HG03060 (cell line): ENCODE measurements at regions not wholly inside any gene's neighbourhood (a gene's known extent, or its start where the extent isn't known, plus 50 kb on each side); places are given as distances from the start of the nearest gene placed in this dataset.

Experiments used
- ATAC-seq: cut with Tn5 transposase; IDR thresholded peaks from one replicate; pipeline ENCODE4 v1.9.1; 2021; ENCODE audit warnings: low read depth, moderate number of reproducible peaks; ENCODE audit not compliant: unreplicated experiment

- no peak for ATAC-seq
Measured at GRCh38 chr1:59156051-59156450, 140.8 kb upstream of the FGGY start.

GRCh38 chr1:59156526-59157199, 140.2 kb upstream of the FGGY start:
- ATAC-seq, result no peak

GRCh38 chr1:59158321-59158720, 138.6 kb upstream of the FGGY start:
- ATAC-seq, result no peak

GRCh38 chr1:59159557-59160203, 137.2 kb upstream of the FGGY start:
- no peak for ATAC-seq

- no peak for ATAC-seq
Measured at GRCh38 chr1:59161136-59161535, 135.8 kb upstream of the FGGY start.

GRCh38 chr1:59162665-59163064, 134.2 kb upstream of the FGGY start:
- ATAC-seq, result no peak

- no peak for ATAC-seq
Measured at GRCh38 chr1:59163268-59164092, 133.4 kb upstream of the FGGY start.

GRCh38 chr1:59164371-59164770, 132.5 kb upstream of the FGGY start:
- no peak for ATAC-seq

GRCh38 chr1:59165353-59165752, 131.5 kb upstream of the FGGY start:
- ATAC-seq, result no peak

- ATAC-seq, result no peak
Measured at GRCh38 chr1:59169703-59170102, 127.2 kb upstream of the FGGY start.

- ATAC-seq, result no peak
Measured at GRCh38 chr1:59170659-59171058, 126.2 kb upstream of the FGGY start.

GRCh38 chr1:59171788-59172187, 125.1 kb upstream of the FGGY start:
- ATAC-seq, result no peak

GRCh38 chr1:59172693-59173092, 124.2 kb upstream of the FGGY start:
- no peak for ATAC-seq

- no peak for ATAC-seq
Measured at GRCh38 chr1:59173721-59174120, 123.2 kb upstream of the FGGY start.

- ATAC-seq, result no peak
Measured at GRCh38 chr1:59176471-59176870, 120.4 kb upstream of the FGGY start.

- ATAC-seq, result no peak
Measured at GRCh38 chr1:59177756-59178155, 119.1 kb upstream of the FGGY start.

- ATAC-seq, result no peak
Measured at GRCh38 chr1:59178339-59179187, 118.3 kb upstream of the FGGY start.

GRCh38 chr1:59179673-59180072, 117.2 kb upstream of the FGGY start:
- ATAC-seq, result no peak

GRCh38 chr1:59180735-59181134, 116.2 kb upstream of the FGGY start:
- no peak for ATAC-seq

GRCh38 chr1:59183749-59184317, 113.1 kb upstream of the FGGY start:
- ATAC-seq, result no peak
